HEK293 (cell line): ENCODE measurements at regions not wholly inside any gene's neighbourhood (a gene's known extent, or its start where the extent isn't known, plus 50 kb on each side); places are given as distances from the start of the nearest gene placed in this dataset.

Source experiments
- CTCF ChIA-PET: fragments of 350-600 bp; formaldehyde crosslinking; extraction: SDS; loops from one replicate; lab custom pipeline; 2021; ENCODE audit warnings: antibody characterized with exemption; lab: Yijun Ruan, JAX
- POLR2A ChIA-PET: fragments of 300-600 bp; formaldehyde crosslinking; extraction: SDS; loops from one replicate; lab custom pipeline; 2020; ENCODE audit warnings: antibody characterized with exemption, inconsistent platforms; lab: Yijun Ruan, JAX
- H3K27ac ChIP-seq: fragments of 200-500 bp; sonication (Bioruptor generic); 2 replicates; pipeline ENCODE4 v1.5.1; 2014; ENCODE audit warnings: low read depth, low read length, control low read depth, inconsistent platforms; ENCODE audit errors: extremely low read depth
- H3K36me3 ChIP-seq, 2 experiments: fragments of 200-500 bp in 1 of 2; sonication (Bioruptor generic) in 1 of 2; 1 replicate in 1 of 2; 2 replicates in 1 of 2; pipeline ENCODE4 v1.5.1; 2014 to 2017; ENCODE audit warnings: inconsistent platforms in 2 of 2, low read length in 2 of 2; ENCODE audit not compliant: control insufficient read depth in 2 of 2, insufficient read depth in 1 of 2
- H3K4me1 ChIP-seq: fragments of 200-500 bp; sonication (Bioruptor generic); 2 replicates; pipeline ENCODE4 v1.5.1; 2014; ENCODE audit warnings: mild to moderate bottlenecking, low read length, inconsistent platforms; ENCODE audit not compliant: control insufficient read depth, insufficient read depth
- H3K4me3 ChIP-seq: 2 replicates; pipeline ENCODE4 v1.5.1; 2011; ENCODE audit warnings: low read depth, mild to moderate bottlenecking, control low read depth, low read length, moderate library complexity
- H3K9me3 ChIP-seq: fragments of 200-500 bp; sonication (Bioruptor generic); 2 replicates; pipeline ENCODE4 v1.5.1; 2014; ENCODE audit warnings: low read depth, low read length, inconsistent platforms; ENCODE audit not compliant: control insufficient read depth, insufficient read depth
- EGR2 ChIP-seq: fragments of 450-650 bp; formaldehyde crosslinking; IDR thresholded peaks from 2 replicates; pipeline ENCODE4 v1.5.1; 2016; ENCODE audit warnings: low read depth, missing biosample characterization, missing genetic modification characterization
- HIC1 ChIP-seq: fragments of 450-650 bp; formaldehyde crosslinking; IDR thresholded peaks from 2 replicates; pipeline ENCODE4 v1.5.1; 2016; ENCODE audit warnings: missing biosample characterization, missing genetic modification characterization
- PRDM1 ChIP-seq: fragments of 450-650 bp; formaldehyde crosslinking; IDR thresholded peaks from 2 replicates; pipeline ENCODE4; 2016; ENCODE audit warnings: missing biosample characterization, missing genetic modification characterization
- SALL2 ChIP-seq: fragments of 450-650 bp; formaldehyde crosslinking; IDR thresholded peaks from 2 replicates; pipeline ENCODE4 v1.5.0; 2017; ENCODE audit warnings: missing biosample characterization, mild to moderate bottlenecking, missing genetic modification characterization, borderline replicate concordance
- ZBTB11 ChIP-seq: fragments of 450-650 bp; formaldehyde crosslinking; conservative IDR thresholded peaks from 2 replicates; pipeline ENCODE4 v1.5.1; 2016; ENCODE audit warnings: low read depth, missing biosample characterization, missing genetic modification characterization
- ZEB2 ChIP-seq: fragments of 450-650 bp; formaldehyde crosslinking; IDR thresholded peaks from 2 replicates; pipeline ENCODE4 v1.5.1; 2016; ENCODE audit warnings: missing biosample characterization, missing genetic modification characterization
- ZFHX2 ChIP-seq: fragments of 450-650 bp; formaldehyde crosslinking; conservative IDR thresholded peaks from 2 replicates; pipeline ENCODE4 v1.5.1; 2016; ENCODE audit warnings: missing biosample characterization, missing genetic modification characterization
- ZNF140 ChIP-seq: fragments of 450-650 bp; formaldehyde crosslinking; IDR thresholded peaks from 2 replicates; pipeline ENCODE4 v1.5.1; 2016; ENCODE audit warnings: missing biosample characterization, missing genetic modification characterization
- ZNF175 ChIP-seq: fragments of 450-650 bp; formaldehyde crosslinking; IDR thresholded peaks from 2 replicates; pipeline ENCODE4 v1.5.1; 2016; ENCODE audit warnings: missing biosample characterization, missing genetic modification characterization
- ZNF18 ChIP-seq: fragments of 450-650 bp; formaldehyde crosslinking; IDR thresholded peaks from 2 replicates; pipeline ENCODE4 v1.5.1; 2016; ENCODE audit warnings: missing biosample characterization, missing genetic modification characterization
- ZNF23 ChIP-seq: fragments of 450-650 bp; formaldehyde crosslinking; IDR thresholded peaks from 2 replicates; pipeline ENCODE4 v1.5.1; 2016; ENCODE audit warnings: missing biosample characterization, missing genetic modification characterization, borderline replicate concordance
- ZNF26 ChIP-seq: fragments of 450-650 bp; formaldehyde crosslinking; IDR thresholded peaks from 2 replicates; pipeline ENCODE4 v1.5.1; 2016; ENCODE audit warnings: missing biosample characterization, missing genetic modification characterization
- ZNF362 ChIP-seq: fragments of 450-650 bp; formaldehyde crosslinking; IDR thresholded peaks from 2 replicates; pipeline ENCODE4 v1.5.1; 2016; ENCODE audit warnings: missing biosample characterization, missing genetic modification characterization
- ZNF555 ChIP-seq: fragments of 450-650 bp; formaldehyde crosslinking; conservative IDR thresholded peaks from 2 replicates; pipeline ENCODE4 v1.5.1; 2017; ENCODE audit warnings: missing biosample characterization, mild to moderate bottlenecking, missing genetic modification characterization, inconsistent platforms
- ZNF785 ChIP-seq: fragments of 450-650 bp; formaldehyde crosslinking; IDR thresholded peaks from 2 replicates; pipeline ENCODE4 v1.5.1; 2016; ENCODE audit warnings: missing biosample characterization, missing genetic modification characterization

GRCh38 chr11:114880442-114880841, 202.1 kb downstream of the NXPE2 start:
- TF ChIP-seq PRDM1 (tag by site-specific recombination) (no peak), ZNF555 (tag by site-specific recombination) (no peak), ZNF26 (tag by site-specific recombination) (no peak), ZNF140 (tag by site-specific recombination) (no peak), ZNF175 (tag by site-specific recombination) (no peak), SALL2 (tag by site-specific recombination) (no peak), ZBTB11 (tag by site-specific recombination) (no peak)
- TF ChIP-seq, all 188 proteins: peak for 0
- Histone ChIP-seq H3K9me3 (no peaks in the 10 kb centered on the region), H3K4me3 (no peak overlapping the region), H3K4me1 (no peaks in the 10 kb centered on the region), H3K36me3 (no peaks in the 10 kb centered on the region), H3K27ac (no peak overlapping the region)
- CTCF ChIA-PET, result interaction anchor here (2.7 kb wide), 1 partner anchor 12 kb away, joined by 23 read pairs; no protein-coding TSS in a partner anchor
- POLR2A ChIA-PET, result no interaction called here

GRCh38 chr11:114883472-114883871, 205.1 kb downstream of the NXPE2 start:
- Histone ChIP-seq H3K4me1 (no peaks in the 10 kb centered on the region), H3K36me3 (no peaks in the 10 kb centered on the region), H3K27ac (no peak overlapping the region), H3K4me3 (no peak overlapping the region), H3K9me3 (no peaks in the 10 kb centered on the region)
- ChIA-PET POLR2A (no interaction called here), CTCF (interaction anchor here (1.9 kb wide), 1 partner anchor 9 kb away, joined by 12 read pairs; no protein-coding TSS in a partner anchor)
- no peak for TF ChIP-seq ZNF23 (tag by site-specific recombination)
- TF ChIP-seq, all 188 proteins: peak for 0

GRCh38 chr11:114886644-114887265, 208.4 kb downstream of the NXPE2 start:
- POLR2A ChIA-PET, result no interaction called here
- no peak overlapping the region for H3K4me3 ChIP-seq
- no peak overlapping the region for H3K27ac ChIP-seq
- CTCF ChIA-PET, result no interaction called here
- TF ChIP-seq ZNF785 (no peak), ZNF18 (tag by site-specific recombination) (no peak), ZFHX2 (peak; percentile 95), ZEB2 (tag by site-specific recombination) (no peak), HIC1 (no peak), EGR2 (peak; percentile 96), ZNF362 (tag by site-specific recombination) (no peak)
- no peaks in the 10 kb centered on the region for H3K36me3 ChIP-seq
- H3K9me3 ChIP-seq, result no peaks in the 10 kb centered on the region
- no peaks in the 10 kb centered on the region for H3K4me1 ChIP-seq
